Omental fat pad (tissue), 3 donors: ENCODE measurements at regions not wholly inside any gene's neighbourhood (a gene's known extent, or its start where the extent isn't known, plus 50 kb on each side); places are given as distances from the start of the nearest gene placed in this dataset.

ENCODE experiments used
- ATAC-seq: fragments of 150-250 bp; one replicate; pipeline ENCODE4 v1.9.1; 2016; ENCODE audit warnings: mild to moderate bottlenecking, moderate library complexity; ENCODE audit not compliant: low FRiP score
- DNase-seq: peaks from one replicate; pipeline ENCODE4 v3.0.0-alpha.2; 2019; ENCODE audit warnings: low spot score
- TF ChIP-seq, protein P1 (sequence below), 3 donors: fragments of 450-650 bp; IDR thresholded peaks; one replicate each; pipeline ENCODE4 v1.5.1; 2016 to 2017; ENCODE audit warnings: antibody characterized with exemption in 3 of 3, mild to moderate bottlenecking in 3 of 3, moderate library complexity in 2 of 3

- TF ChIP-seq, protein P1, sequence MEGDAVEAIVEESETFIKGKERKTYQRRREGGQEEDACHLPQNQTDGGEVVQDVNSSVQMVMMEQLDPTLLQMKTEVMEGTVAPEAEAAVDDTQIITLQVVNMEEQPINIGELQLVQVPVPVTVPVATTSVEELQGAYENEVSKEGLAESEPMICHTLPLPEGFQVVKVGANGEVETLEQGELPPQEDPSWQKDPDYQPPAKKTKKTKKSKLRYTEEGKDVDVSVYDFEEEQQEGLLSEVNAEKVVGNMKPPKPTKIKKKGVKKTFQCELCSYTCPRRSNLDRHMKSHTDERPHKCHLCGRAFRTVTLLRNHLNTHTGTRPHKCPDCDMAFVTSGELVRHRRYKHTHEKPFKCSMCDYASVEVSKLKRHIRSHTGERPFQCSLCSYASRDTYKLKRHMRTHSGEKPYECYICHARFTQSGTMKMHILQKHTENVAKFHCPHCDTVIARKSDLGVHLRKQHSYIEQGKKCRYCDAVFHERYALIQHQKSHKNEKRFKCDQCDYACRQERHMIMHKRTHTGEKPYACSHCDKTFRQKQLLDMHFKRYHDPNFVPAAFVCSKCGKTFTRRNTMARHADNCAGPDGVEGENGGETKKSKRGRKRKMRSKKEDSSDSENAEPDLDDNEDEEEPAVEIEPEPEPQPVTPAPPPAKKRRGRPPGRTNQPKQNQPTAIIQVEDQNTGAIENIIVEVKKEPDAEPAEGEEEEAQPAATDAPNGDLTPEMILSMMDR (IDR thresholded peaks at IDR 0.05): no peak
- DNase-seq: no peak
Measured at GRCh38 chr16:87194172-87194571, 123.0 kb downstream of the C16orf95 start.

DNA sequence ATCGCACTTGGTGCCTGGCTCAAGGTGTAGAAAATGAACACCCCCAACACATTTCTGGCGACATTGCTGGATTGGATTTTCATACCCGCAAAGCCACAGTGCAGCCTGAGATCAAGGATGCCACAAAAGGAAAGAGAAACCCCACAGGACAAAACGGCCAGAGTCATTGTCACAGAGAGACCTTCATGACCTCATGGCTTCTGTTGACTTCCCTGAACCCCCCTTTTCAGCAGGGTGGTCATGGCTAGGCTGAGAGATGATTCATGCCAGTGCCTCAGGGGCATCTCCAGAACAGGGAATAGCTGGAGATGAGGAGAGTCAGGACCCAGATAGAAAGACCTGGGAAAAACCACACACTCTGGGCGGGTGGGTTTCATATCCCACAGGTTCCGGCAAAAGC, 122.0 kb downstream of the C16orf95 start:
- no peak for DNase-seq
- no peak for ATAC-seq
- TF ChIP-seq, protein P1 (IDR thresholded peaks at IDR 0.05): no peak

More at GRCh38 chr16:87194172-87194571, 123.0 kb downstream of the C16orf95 start:
- no peak for ATAC-seq

DNA sequence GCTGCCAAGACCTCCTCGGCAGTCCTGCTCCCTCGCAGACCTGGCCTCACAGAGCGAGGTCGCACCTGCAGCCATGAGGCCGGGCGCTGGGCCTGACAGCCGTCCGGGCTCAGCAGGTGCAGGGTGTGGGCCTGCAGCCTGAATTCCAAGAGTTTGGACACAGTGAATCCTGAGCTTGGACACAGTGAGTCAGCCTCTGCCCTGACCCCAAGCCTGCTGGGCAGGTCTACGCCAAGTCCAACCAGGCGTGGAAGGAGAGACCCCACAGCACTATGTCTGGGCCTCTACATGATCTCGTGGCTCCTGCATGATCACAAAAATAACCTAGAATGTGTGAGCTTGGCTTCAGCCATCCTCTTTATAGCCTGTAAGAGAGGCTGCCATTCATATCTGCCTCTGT, 121.0 kb downstream of the C16orf95 start:
- TF ChIP-seq, protein P1 (IDR thresholded peaks at IDR 0.05): no peak
- no peak for ATAC-seq
- no peak for DNase-seq

GRCh38 chr16:87196661-87197060, 120.5 kb downstream of the C16orf95 start:
- DNase-seq (no peak), ATAC-seq (no peak)
- TF ChIP-seq, protein P1 (IDR thresholded peaks at IDR 0.05): no peak

DNA sequence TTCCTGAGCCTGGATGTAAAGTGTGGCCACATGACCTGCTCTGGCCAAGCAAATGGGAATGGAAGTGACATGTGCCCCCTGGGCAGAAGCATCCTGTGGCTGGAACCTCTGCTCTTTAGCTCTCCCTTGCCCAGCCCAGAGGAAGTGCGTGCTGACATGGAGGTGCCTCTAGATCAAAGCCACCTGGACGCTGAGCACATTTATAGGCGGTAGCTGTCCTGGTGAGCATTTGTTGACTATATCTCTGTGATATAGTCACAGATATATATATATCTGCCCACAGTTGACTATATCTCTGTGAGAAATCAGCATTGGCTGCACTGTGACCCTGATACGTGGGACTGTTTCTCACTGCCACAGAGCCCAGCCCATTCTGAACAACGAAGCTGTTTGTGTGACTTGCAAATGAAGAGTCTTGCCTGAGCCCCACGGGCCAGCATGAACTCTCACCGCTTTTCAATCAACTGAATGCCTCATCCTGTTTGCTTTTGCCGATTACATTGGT, 118.8 kb downstream of the C16orf95 start:
- ATAC-seq (no peak), DNase-seq (no peak)
- TF ChIP-seq, protein P1 (IDR thresholded peaks at IDR 0.05): no peak

DNA sequence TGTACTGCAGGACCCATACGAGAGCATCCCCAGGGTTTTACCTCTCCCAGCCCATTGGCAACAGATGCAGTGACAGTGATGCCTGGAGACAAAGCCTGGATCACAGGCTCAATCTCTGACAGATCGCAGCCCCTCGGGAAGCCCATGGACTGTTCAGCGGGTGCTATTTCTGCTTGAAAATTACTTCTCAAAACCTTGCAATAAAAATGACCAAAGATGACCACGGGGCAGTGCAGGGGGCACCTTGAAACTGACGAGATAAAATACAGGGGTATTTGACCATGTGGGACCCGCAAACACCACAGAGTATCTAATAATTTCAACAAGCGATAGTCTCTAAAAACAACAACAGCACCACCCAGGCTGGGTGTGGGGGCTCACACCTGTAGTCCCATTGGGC, 118.3 kb downstream of the C16orf95 start:
- TF ChIP-seq, protein P1 (IDR thresholded peaks at IDR 0.05): no peak

GRCh38 chr16:87199379-87199778, 117.8 kb downstream of the C16orf95 start:
- TF ChIP-seq, protein P1 (IDR thresholded peaks at IDR 0.05): no peak
- no peak for ATAC-seq

More for the DNA sequence above, 118.3 kb downstream of the C16orf95 start:
- DNase-seq (no peak), ATAC-seq (no peak)

More at GRCh38 chr16:87199379-87199778, 117.8 kb downstream of the C16orf95 start:
- no peak for DNase-seq
